Parathyroid adenoma (tissue), 2 donors: ENCODE measurements at regions not wholly inside any gene's neighbourhood (a gene's known extent, or its start where the extent isn't known, plus 50 kb on each side); places are given as distances from the start of the nearest gene placed in this dataset.

Experiments used
- H2AFZ ChIP-seq: fragments of 300-600 bp; sonication (generic); one replicate; pipeline ENCODE4 v1.7.0; 2017; ENCODE audit warnings: antibody characterized with exemption, mild to moderate bottlenecking
- H3K27ac ChIP-seq: fragments of 300-600 bp; sonication (generic); one replicate; pipeline ENCODE4 v1.7.0; 2017
- H3K27me3 ChIP-seq: fragments of 300-600 bp; sonication (generic); one replicate; pipeline ENCODE4 v1.7.0; 2017; ENCODE audit warnings: low read length; ENCODE audit not compliant: control insufficient read depth, insufficient read depth
- H3K36me3 ChIP-seq: fragments of 300-600 bp; sonication (generic); one replicate; pipeline ENCODE4 v1.7.0; 2017; ENCODE audit warnings: low read length; ENCODE audit not compliant: control insufficient read depth, insufficient read depth
- H3K4me1 ChIP-seq: fragments of 300-600 bp; sonication (generic); one replicate; pipeline ENCODE4 v1.7.0; 2017; ENCODE audit warnings: control low read depth
- H3K4me2 ChIP-seq: fragments of 300-600 bp; sonication (generic); one replicate; pipeline ENCODE4 v1.7.0; 2017; ENCODE audit warnings: low read length
- H3K4me3 ChIP-seq: fragments of 300-600 bp; sonication (generic); one replicate; pipeline ENCODE4 v1.7.0; 2017; ENCODE audit warnings: low read depth, low read length
- H3K79me2 ChIP-seq: fragments of 300-600 bp; sonication (generic); one replicate; pipeline ENCODE4 v1.7.0; 2017; ENCODE audit warnings: control low read depth
- H3K9ac ChIP-seq: fragments of 300-600 bp; sonication (generic); one replicate; pipeline ENCODE4 v1.7.0; 2017; ENCODE audit warnings: mild to moderate bottlenecking
- H3K9me3 ChIP-seq: fragments of 300-600 bp; sonication (generic); one replicate; pipeline ENCODE4 v1.7.0; 2017; ENCODE audit warnings: low read length; ENCODE audit not compliant: control insufficient read depth
- TF ChIP-seq, protein P1 (sequence below): fragments of 300-600 bp; sonication (generic); IDR thresholded peaks from one replicate; pipeline ENCODE4 v1.7.0; 2017; ENCODE audit warnings: antibody characterized with exemption, mild to moderate bottlenecking
- donor health status: primary hyperparathyroidism.

DNA sequence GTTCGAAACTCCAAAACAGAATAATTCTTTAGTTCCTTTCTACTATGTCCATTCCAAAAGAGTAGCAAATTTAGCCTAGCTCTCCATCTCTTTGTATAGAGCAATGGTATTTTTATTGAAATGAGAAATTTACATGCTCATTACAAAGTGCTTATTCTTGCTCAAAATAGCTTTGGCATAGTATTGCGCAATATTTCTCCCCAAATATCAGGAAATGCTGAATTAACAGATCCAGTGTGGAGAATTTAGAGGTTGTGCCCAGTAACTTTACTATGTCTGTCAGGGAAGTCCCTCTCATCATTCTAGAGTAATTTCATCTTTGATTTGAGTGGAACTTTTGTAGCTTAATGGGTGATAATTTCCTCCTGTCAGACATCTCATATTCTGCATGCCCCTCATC is 425.9 kb upstream of the PIK3C3 start:
- Histone ChIP-seq H2AFZ (no peak overlapping the region), H3K27ac (no peak overlapping the region), H3K9ac (no peak overlapping the region), H3K36me3 (no peaks in the 10 kb centered on the region), H3K79me2 (no peaks in the 10 kb centered on the region), H3K27me3 (no peaks in the 10 kb centered on the region), H3K4me3 (no peak overlapping the region), H3K4me2 (no peak overlapping the region), H3K4me1 (no peaks in the 10 kb centered on the region), H3K9me3 (no peaks in the 10 kb centered on the region)
- TF ChIP-seq, protein P1, sequence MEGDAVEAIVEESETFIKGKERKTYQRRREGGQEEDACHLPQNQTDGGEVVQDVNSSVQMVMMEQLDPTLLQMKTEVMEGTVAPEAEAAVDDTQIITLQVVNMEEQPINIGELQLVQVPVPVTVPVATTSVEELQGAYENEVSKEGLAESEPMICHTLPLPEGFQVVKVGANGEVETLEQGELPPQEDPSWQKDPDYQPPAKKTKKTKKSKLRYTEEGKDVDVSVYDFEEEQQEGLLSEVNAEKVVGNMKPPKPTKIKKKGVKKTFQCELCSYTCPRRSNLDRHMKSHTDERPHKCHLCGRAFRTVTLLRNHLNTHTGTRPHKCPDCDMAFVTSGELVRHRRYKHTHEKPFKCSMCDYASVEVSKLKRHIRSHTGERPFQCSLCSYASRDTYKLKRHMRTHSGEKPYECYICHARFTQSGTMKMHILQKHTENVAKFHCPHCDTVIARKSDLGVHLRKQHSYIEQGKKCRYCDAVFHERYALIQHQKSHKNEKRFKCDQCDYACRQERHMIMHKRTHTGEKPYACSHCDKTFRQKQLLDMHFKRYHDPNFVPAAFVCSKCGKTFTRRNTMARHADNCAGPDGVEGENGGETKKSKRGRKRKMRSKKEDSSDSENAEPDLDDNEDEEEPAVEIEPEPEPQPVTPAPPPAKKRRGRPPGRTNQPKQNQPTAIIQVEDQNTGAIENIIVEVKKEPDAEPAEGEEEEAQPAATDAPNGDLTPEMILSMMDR: no peak

DNA sequence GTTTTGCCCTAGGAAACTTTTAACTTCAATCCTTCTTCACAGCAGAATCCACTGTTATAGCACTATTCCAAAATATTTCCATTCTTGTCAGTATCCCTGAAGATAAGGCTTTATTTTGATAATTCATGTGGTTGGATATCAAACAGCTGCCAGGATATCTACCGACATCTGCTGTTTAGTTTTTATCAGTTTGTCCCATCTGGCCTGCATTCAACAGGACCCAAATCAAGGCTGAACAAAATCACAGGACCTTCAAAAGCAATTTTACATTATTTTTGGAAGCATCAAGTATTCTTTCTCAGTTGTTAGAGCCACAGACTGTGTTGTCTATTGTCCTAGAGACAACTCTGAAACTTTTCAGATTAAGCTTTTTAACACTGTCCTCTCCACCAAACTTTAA is 429.0 kb upstream of the PIK3C3 start:
- no peak overlapping the region for H2AFZ ChIP-seq
- no peaks in the 10 kb centered on the region for H3K4me1 ChIP-seq
- no peak overlapping the region for H3K9ac ChIP-seq
- TF ChIP-seq, protein P1: no peak
- H3K9me3 ChIP-seq: no peaks in the 10 kb centered on the region
- H3K79me2 ChIP-seq: no peaks in the 10 kb centered on the region
- H3K27ac ChIP-seq: no peak overlapping the region
- no peak overlapping the region for H3K4me3 ChIP-seq
- H3K27me3 ChIP-seq: no peaks in the 10 kb centered on the region
- H3K36me3 ChIP-seq: no peaks in the 10 kb centered on the region
- no peak overlapping the region for H3K4me2 ChIP-seq

DNA sequence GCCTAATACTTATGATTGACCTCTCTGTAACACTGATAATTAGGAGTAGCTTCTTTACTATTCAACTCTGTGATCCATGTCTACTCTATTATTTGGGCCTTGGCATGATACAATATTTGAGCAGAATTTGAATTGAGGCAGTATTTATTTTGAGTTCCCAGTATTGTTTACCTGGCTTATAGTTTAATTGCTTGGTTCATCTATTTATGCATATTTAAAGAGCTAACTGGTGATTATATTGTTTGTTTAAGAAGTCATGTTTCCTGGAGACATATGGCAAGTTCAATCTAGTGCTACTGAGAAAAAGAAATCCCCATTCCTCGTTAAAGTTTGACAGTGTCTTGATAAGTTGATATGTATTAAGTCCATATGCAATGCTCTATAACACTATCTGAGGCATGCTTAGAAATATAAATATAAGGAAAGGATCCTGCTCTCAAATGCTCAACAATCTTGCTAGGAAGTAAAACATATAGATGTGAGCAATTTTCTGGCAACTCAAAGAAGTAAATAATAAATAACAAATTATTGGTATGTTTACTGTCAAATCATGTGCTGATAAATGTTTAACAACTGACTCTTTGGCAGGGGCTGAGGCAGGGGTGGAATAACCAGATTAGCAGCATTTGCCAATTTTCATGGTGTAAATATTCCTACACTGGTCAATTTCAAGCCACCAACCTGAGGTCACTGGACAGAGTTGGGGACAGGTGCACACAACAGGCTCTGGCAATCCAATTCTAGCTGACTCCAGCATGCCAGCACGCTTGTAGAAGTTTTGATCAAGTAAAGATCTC is 430.2 kb upstream of the PIK3C3 start:
- no peak overlapping the region for H3K4me2 ChIP-seq
- H3K79me2 ChIP-seq: no peaks in the 10 kb centered on the region
- H3K4me1 ChIP-seq: no peaks in the 10 kb centered on the region
- no peak overlapping the region for H3K9ac ChIP-seq
- H2AFZ ChIP-seq: no peak overlapping the region
- H3K36me3 ChIP-seq: no peaks in the 10 kb centered on the region
- no peaks in the 10 kb centered on the region for H3K27me3 ChIP-seq
- no peak overlapping the region for H3K4me3 ChIP-seq
- TF ChIP-seq, protein P1: no peak
- no peak overlapping the region for H3K27ac ChIP-seq
- H3K9me3 ChIP-seq: no peaks in the 10 kb centered on the region

DNA sequence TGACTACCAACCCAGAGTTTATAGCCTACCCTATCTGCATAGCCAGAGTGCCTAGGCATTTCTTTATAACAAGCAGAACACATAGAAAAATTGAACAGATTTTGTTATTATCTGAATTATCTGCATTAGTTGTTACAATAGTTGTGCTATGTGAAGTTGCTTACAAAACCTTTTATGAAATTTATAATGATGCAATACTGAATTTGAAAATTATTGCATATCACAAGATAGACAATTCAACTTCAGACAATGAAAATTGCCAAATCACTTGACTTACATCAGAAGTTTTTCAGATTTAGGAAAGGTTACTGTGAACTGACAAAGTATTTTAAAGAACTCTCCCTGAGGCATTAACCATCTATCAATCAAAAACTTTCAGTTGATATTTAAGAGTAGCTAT is 437.9 kb upstream of the PIK3C3 start:
- Histone ChIP-seq H3K79me2 (no peaks in the 10 kb centered on the region), H3K27me3 (no peaks in the 10 kb centered on the region), H3K9ac (no peak overlapping the region), H3K4me1 (no peaks in the 10 kb centered on the region), H3K36me3 (no peaks in the 10 kb centered on the region), H3K9me3 (no peaks in the 10 kb centered on the region), H3K4me2 (no peak overlapping the region), H3K27ac (no peak overlapping the region), H2AFZ (no peak overlapping the region), H3K4me3 (no peak overlapping the region)
- TF ChIP-seq, protein P1: no peak

DNA sequence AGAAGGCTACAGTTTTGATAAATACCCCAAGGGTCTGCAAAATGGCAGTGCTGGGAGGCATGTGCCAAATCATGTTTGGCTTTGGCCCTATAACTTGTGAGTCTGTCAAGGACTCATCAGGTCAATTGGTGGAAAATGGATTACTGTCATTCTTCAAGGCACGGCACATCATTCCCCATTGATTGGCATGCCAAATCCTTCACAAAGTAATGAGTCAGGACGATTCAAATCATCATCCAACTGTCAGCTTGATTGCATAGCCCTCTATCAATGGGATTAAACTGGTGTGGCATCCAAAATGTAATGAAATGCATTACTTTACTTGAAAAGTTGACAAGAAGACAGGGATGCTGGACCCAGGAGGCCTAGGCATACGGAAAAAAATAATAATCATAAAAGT is 441.6 kb upstream of the PIK3C3 start:
- Histone ChIP-seq H3K27ac (no peak overlapping the region), H3K9me3 (no peaks in the 10 kb centered on the region), H3K4me3 (no peak overlapping the region), H3K27me3 (no peaks in the 10 kb centered on the region), H3K36me3 (no peaks in the 10 kb centered on the region), H3K9ac (no peak overlapping the region), H3K4me2 (no peak overlapping the region), H3K79me2 (no peaks in the 10 kb centered on the region), H2AFZ (no peak overlapping the region), H3K4me1 (no peaks in the 10 kb centered on the region)
- TF ChIP-seq, protein P1: no peak
